Esophagus squamous epithelium (tissue), 4 donors: ENCODE measurements at regions not wholly inside any gene's neighbourhood (a gene's known extent, or its start where the extent isn't known, plus 50 kb on each side); places are given as distances from the start of the nearest gene placed in this dataset.

Experiments
- POLR2A ChIP-seq, 4 donors: fragments of 450-650 bp; IDR thresholded peaks; one replicate each; pipeline ENCODE4 v1.6.1; 2017; ENCODE audit warnings: antibody characterized with exemption in 4 of 4, mild to moderate bottlenecking in 4 of 4, moderate library complexity in 3 of 4
- TF ChIP-seq, protein P1 (sequence below), 6 experiments: fragments of 450-650 bp in 4 of 6; fragments of 200-600 bp in 2 of 6; sonication (generic) in 2 of 6; IDR thresholded peaks; one replicate each; pipeline ENCODE4 v1.5.1; 2016 to 2019; ENCODE audit warnings: antibody characterized with exemption in 6 of 6, mild to moderate bottlenecking in 4 of 6, moderate library complexity in 4 of 6

DNA sequence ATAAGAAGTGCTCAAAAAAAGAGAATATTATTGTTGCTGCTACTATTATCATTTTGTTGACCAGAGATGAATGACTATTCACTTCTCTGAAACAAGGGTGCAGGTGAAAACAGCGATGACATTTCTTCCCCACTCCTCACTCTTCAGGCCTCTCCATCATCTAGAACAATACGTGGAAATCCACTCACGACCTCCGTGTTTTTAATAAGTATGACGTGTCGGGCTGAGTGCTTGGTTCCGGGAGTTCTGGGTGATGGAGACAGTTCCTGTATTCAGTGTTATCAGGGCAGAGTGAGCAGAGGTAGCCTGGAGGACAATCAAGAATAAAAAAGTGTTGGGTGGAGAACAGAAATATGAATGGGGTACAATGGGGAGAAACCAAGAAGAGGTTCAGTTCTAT is 130.0 kb upstream of the ZNF217 start:
- TF ChIP-seq, protein P1, sequence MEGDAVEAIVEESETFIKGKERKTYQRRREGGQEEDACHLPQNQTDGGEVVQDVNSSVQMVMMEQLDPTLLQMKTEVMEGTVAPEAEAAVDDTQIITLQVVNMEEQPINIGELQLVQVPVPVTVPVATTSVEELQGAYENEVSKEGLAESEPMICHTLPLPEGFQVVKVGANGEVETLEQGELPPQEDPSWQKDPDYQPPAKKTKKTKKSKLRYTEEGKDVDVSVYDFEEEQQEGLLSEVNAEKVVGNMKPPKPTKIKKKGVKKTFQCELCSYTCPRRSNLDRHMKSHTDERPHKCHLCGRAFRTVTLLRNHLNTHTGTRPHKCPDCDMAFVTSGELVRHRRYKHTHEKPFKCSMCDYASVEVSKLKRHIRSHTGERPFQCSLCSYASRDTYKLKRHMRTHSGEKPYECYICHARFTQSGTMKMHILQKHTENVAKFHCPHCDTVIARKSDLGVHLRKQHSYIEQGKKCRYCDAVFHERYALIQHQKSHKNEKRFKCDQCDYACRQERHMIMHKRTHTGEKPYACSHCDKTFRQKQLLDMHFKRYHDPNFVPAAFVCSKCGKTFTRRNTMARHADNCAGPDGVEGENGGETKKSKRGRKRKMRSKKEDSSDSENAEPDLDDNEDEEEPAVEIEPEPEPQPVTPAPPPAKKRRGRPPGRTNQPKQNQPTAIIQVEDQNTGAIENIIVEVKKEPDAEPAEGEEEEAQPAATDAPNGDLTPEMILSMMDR (IDR thresholded peaks at IDR 0.05): no peak
- no peak for TF ChIP-seq POLR2A (IDR thresholded peaks at IDR 0.05)
